Body of pancreas (tissue), 4 donors: ENCODE measurements at regions not wholly inside any gene's neighbourhood (a gene's known extent, or its start where the extent isn't known, plus 50 kb on each side); places are given as distances from the start of the nearest gene placed in this dataset.
"Not testable (repeated sequence)": the region's sequence is repeated elsewhere in the genome, so short reads cannot be mapped to it uniquely, and the experiment has no call there.

Experiments
- ATAC-seq: fragments of 150-250 bp; one replicate; pipeline ENCODE4 v1.9.1; 2016
- DNase-seq, 4 donors: peaks; one replicate each; pipeline ENCODE4 v3.0.0-alpha.2; 2019
- H3K27ac ChIP-seq, 4 donors: fragments of 200-600 bp; sonication (generic); 1 replicate in 3 of 4; 2 replicates in 1 of 4; pipeline versions ENCODE4 v1.5.1 to v1.6.1; 2016 to 2019; ENCODE audit warnings: mild to moderate bottlenecking in 1 of 4, mixed read lengths in 1 of 4, moderate library complexity in 1 of 4
- H3K27me3 ChIP-seq, 2 donors: fragments of 200-600 bp; sonication (generic); one replicate each; pipeline ENCODE4 v1.6.0; 2016; ENCODE audit warnings: mild to moderate bottlenecking in 1 of 2
- H3K36me3 ChIP-seq, 2 donors: fragments of 200-600 bp; sonication (generic); replicated peaks in 1 of 2; 2 replicates each; pipeline ENCODE4 v1.5.1; 2016; ENCODE audit warnings: low read depth in 2 of 2; ENCODE audit not compliant: insufficient read depth in 1 of 2
- H3K4me1 ChIP-seq: fragments of 200-600 bp; sonication (generic); one replicate; pipeline ENCODE4 v1.6.0; 2016
- H3K4me3 ChIP-seq, 2 donors: fragments of 200-600 bp; sonication (generic); 1 replicate in 1 of 2; 2 replicates in 1 of 2; pipeline ENCODE4 v1.5.1; 2016 to 2019
- H3K9me3 ChIP-seq, 3 donors: fragments of 200-600 bp; sonication (generic); 1 replicate in 2 of 3; 2 replicates in 1 of 3; pipeline ENCODE4 v1.5.1; 2016
- CTCF ChIP-seq, 7 experiments: fragments of 450-650 bp in 4 of 7; fragments of 200-600 bp in 3 of 7; sonication (generic) in 3 of 7; IDR thresholded peaks; one replicate each; pipeline ENCODE4 v1.5.1; 2016 to 2019; ENCODE audit warnings: antibody characterized with exemption in 7 of 7
- POLR2A ChIP-seq, 3 donors: fragments of 450-650 bp; IDR thresholded peaks; one replicate each; pipeline ENCODE4 v1.6.1; 2016; ENCODE audit warnings: antibody characterized with exemption in 3 of 3, mild to moderate bottlenecking in 2 of 3
- WGBS, 2 donors: methylation state at CpG; one replicate each; pipeline ENCODE4 v1.1.5; 2017; 5-methylcytosine and 5-hydroxymethylcytosine counted together
- intact Hi-C: fragments of 100-400 bp; cut with DNase I; formaldehyde crosslinking; loops from one replicate; pipeline ENCODE4 v1.15.1; 2023

- no peak for DNase-seq
- intact Hi-C loops: no loop called here
- Histone ChIP-seq H3K9me3 (no peaks in the 10 kb centered on the region), H3K36me3 (no peaks in the 10 kb centered on the region), H3K27me3 (no peaks in the 10 kb centered on the region), H3K27ac (no peak overlapping the region), H3K4me3 (no peak overlapping the region), H3K4me1 (no peaks in the 10 kb centered on the region)
- 41 to 70% methylated on average over 3 of the region's 3 CpGs for WGBS, 2 donors
- no peak for ATAC-seq
- TF ChIP-seq CTCF (IDR thresholded peaks at IDR 0.05): no peak
- no peak for TF ChIP-seq POLR2A (IDR thresholded peaks at IDR 0.05)
Observed at GRCh38 chr5:23756779-23757178, 249.4 kb downstream of the PRDM9 start.

GRCh38 chr5:23763170-23763569 lies 255.8 kb downstream of the PRDM9 start:
- WGBS, 2 donors: 46 to 70% methylated on average over 1 of the region's 1 CpG
- DNase-seq (no peak), ATAC-seq (no peak)
- TF ChIP-seq POLR2A (IDR thresholded peaks at IDR 0.05): no peak
- TF ChIP-seq CTCF (IDR thresholded peaks at IDR 0.05): no peak
- H3K4me3 ChIP-seq: no peak overlapping the region
- no peaks in the 10 kb centered on the region for H3K9me3 ChIP-seq
- intact Hi-C loops: no loop called here
- H3K27ac ChIP-seq: no peak overlapping the region
- no peaks in the 10 kb centered on the region for H3K27me3 ChIP-seq
- no peaks in the 10 kb centered on the region for H3K36me3 ChIP-seq
- no peaks in the 10 kb centered on the region for H3K4me1 ChIP-seq

- Histone ChIP-seq H3K4me3 (no peak overlapping the region), H3K4me1 (no peaks in the 10 kb centered on the region), H3K27ac (no peak overlapping the region), H3K27me3 (no peaks in the 10 kb centered on the region), H3K36me3 (no peaks in the 10 kb centered on the region), H3K9me3 (no peaks in the 10 kb centered on the region)
- WGBS, 2 donors: 17 to 18% methylated on average over 3 of the region's 3 CpGs
- DNase-seq: peak in 1 of 4 donors; percentile 9
- TF ChIP-seq CTCF (IDR thresholded peaks at IDR 0.05) (no peak), POLR2A (IDR thresholded peaks at IDR 0.05) (no peak)
- ATAC-seq: no peak
- intact Hi-C loops: no loop called here
Observed at GRCh38 chr5:23776684-23777083, 269.3 kb downstream of the PRDM9 start.

DNA sequence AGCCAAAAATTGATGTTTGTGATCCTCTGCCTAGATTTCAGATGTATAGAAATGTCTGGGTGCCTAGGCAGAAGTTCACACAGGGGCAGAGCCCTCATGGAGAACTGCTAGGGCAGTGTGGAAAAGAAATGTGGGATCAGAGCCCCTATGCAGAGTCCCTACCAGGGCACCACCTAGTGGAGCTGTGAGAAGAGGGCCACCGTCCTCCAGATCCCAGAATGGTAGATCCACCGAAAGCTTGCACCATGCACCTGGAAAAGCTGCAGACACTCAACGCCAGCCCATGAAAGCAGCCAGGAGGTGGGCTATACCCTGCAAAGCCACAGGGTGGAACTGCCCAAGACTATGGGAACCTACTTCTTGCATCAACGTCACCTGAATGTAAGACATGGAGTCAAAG lies 292.9 kb downstream of the PRDM9 start:
- 77 to 85% methylated on average over 4 of the region's 4 CpGs for WGBS, 2 donors
- H3K27ac ChIP-seq, H3K36me3 ChIP-seq, H3K4me3 ChIP-seq, DNase-seq, H3K4me1 ChIP-seq, H3K9me3 ChIP-seq, ATAC-seq, H3K27me3 ChIP-seq, intact Hi-C loops: not testable (repeated sequence)

GRCh38 chr5:23820765-23821471 lies 313.5 kb downstream of the PRDM9 start:
- 39 to 43% methylated on average over 5 of the region's 5 CpGs for WGBS, 2 donors
- TF ChIP-seq CTCF (IDR thresholded peaks at IDR 0.05) (peak in 6 of 7 experiments; percentile 32 to 53 (median 41)), POLR2A (IDR thresholded peaks at IDR 0.05) (no peak)
- ATAC-seq: peak; percentile 68
- Histone ChIP-seq H3K27ac (no peak overlapping the region), H3K4me3 (no peak overlapping the region), H3K27me3 (no peaks in the 10 kb centered on the region), H3K9me3 (no peaks in the 10 kb centered on the region), H3K4me1 (no peaks in the 10 kb centered on the region), H3K36me3 (no peaks in the 10 kb centered on the region)
- intact Hi-C loops: loop anchor here (10.0 kb wide), 1 partner anchor 284 kb away; no protein-coding TSS in a partner anchor
- no peak for DNase-seq
